ENCODE measurements at regions not wholly inside any gene's neighbourhood (a gene's known extent, or its start where the extent isn't known, plus 50 kb on each side); places are given as distances from the start of the nearest gene placed in this dataset.
"Not testable (repeated sequence)": the region's sequence is repeated elsewhere in the genome, so short reads cannot be mapped to it uniquely, and the experiment has no call there.

DNA sequence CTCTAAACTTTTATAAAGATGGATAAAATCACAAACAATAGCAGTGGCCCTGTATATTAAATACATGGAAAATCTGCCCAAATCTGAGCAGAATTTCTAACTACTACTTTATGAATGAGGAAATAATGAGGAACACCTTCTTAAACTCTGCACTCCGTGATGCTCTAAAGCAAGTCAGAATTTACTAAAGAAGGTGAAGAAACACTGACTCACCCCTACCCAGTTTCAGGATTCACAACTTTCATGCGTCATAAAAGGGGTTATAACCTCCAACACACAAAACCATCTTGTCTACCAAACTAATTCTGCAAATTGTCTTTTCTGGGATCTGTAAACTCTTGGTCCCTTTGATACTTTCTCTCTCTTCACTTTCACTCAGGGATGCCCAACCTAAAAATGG lies 561.1 kb upstream of the ACO1 start:
- no peak for DNase-seq

DNA sequence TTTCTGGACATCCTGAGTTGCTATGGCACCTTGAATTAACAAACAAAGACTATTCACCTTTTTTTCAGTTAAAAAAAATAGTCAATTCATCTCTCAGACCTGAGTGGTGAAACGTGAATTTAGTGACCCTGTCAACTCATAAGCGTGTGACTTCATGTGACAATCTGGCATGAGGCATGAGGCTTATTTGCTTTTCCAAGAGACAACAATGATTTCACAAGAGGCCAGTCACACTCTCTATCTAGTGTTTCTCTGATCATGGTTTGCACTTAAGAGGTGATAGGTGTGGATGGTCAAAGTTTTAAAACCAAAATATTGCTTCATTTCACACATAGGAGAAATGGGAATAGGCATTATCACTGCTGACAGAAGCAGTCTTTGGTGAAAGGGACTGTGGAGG lies 559.6 kb upstream of the ACO1 start:
- peak; percentile 46 for DNase-seq

DNA sequence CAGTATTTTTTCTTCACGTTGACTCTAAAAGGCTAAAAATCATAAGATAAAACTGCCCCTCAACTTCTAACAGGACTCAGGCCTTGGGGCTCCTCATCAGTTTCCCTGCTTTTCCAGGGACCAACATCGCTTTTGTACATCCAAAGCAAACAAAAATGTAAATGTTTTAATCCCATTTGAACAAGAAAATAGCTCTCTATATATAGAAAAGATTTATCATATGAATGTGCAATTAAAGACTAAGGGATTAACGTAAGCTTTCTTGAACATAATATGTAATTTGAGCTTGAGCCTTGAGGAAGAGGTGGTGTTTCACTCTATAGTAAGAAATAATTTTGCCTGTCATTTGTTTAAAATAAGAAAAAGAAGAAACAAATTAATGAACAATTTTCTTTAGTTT lies 547.2 kb upstream of the ACO1 start:
- no peak for DNase-seq

DNA sequence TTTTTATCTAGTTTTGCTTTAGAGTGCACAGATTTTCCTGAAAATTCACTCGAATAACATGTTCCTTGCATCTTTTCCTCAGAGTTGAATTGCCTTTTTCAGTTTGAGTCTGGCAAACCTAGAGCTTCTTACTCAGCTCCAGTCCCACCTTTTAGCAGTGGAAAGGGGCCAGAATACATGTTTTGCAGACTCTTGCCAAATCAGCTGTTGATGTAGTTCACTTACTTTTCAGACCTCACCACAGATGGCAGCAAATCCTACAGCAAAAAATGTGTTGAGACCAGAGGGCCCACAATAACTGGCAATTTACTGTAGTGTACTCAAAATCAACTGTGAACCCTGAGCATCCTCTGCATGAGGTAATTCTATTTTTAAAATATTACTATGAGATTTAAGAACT lies 545.2 kb upstream of the ACO1 start:
- no peak for DNase-seq

DNA sequence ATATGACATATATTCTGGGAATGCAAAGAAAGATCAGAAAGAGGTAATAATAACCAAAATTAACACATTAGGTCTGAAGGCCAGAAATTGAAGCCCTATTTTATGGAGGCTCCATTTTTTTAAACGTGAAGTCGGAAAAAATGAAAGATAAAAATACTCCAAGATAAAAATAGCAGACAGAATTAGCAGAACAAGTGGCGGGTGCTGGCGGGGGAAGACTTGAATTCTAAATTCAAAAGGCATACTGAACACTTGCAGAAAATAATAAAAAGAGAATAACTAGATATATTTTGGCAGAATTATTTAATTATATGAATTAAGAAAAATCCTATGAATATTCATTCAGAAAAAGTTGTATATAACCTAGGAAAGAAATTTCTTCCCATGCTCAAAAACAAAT lies 543.7 kb upstream of the ACO1 start:
- no peak for DNase-seq

DNA sequence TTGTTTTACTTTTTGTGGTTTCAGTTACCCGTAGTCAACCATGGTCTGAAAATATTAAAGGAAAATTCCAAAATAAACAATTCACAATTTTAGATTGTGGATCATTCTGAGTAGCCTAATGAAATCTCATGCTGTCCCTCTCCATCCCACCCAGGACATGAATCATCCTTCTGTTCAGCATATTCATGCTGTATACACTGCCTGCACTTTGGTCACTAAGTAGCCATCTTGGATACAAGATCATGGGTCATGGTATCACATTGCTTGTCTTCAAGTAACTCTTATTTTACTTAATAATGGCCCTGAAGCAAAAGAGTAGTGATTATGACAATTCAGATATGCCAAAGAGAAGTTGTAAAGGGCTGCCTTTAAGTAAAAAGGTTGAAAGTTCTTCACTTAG lies 536.5 kb upstream of the ACO1 start:
- DNase-seq: no peak

DNA sequence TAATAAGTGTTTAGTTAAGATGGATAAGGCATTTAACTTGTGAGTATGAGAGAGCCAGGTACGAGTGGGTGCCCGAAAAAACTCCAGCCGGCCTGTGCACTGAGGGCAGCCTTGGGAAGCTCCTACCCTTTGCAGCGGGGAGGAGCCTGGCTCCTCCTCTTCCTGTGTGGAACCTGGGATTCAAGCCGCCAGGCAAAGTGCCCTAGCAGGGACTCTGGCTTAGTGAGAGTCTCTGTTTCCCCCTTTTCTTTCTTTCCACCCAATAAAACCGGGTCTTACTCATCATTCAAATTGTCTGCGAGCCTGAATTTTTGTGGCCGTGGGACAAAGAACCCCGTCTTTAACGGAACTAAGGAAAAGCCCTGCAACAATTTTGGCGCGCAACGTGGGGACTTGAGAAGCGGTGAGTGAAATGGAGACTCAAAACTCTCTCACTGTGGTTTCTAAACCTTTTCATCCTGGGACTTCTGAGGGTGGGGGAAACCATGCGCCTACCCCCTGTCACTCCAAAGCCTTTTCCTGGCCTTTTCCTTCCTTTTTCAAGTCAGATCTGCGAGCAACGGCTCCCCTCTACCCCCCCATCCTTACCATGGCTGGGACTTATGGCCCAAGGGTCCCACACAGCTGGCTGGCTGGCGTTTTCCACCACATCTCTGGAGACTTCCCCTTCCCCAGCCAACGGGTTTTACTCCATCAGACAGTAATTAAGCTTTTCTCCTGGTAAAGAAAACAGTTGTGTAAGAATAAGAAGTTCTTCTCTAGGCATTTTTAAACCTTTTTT lies 535.7 kb upstream of the ACO1 start:
- DNase-seq: no peak

DNA sequence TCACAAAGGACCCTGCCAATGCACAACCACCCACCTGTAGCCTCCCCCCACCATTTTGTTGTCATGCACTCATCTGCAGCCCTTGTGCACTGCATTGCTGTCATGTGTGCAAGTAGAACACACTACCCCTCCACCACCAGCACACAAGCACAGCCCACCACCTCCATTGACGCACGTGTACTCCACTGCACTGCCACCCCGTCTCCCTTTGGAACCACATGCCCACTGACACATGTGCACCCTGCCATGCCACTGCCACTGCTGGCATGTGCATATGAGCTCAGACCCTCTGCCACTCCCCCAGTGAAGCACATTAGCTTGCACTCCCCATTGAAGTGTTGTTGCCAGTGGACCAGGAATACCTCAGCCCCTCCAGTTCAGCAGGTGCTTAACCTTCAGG lies 530.3 kb upstream of the ACO1 start:
- no peak for DNase-seq

DNA sequence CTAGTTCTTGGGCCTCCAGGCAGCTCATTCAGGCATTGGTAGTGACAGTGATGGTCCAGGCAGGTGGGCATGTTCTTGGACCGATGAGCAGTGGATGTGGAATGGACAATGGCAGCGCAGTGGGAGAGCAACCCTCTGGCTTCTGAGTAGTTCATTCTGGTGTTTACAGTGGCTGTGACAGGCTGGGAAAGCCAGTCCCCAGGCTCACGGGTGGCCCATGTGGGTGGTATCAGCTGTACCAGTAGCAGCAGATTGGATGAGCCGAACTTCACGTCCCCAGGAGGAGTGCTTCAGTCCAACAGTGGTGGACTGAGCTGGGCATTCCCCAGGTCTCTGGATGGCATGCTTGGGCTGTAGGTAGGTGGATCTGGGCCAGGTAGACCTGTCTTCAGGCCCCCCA lies 515.6 kb upstream of the ACO1 start:
- no peak for DNase-seq

DNA sequence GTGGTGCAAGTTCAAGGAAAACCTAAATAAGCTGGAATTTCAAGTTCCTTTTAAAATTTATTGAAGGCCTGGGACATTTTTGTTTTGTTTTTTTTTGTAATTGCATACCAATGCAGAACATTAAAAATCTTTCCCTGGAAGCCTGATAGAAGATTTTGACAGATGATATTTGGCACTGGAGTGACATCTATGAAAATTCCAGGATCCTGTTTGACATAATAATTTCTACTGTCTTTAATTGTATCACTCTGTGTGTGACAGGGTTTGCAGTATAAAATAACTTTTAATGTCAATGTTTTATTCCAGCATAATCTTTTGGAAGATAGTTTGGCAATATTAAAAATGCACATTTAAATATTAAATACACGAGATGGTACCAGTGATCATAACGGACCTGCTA lies 514.2 kb upstream of the ACO1 start:
- no peak for DNase-seq

DNA sequence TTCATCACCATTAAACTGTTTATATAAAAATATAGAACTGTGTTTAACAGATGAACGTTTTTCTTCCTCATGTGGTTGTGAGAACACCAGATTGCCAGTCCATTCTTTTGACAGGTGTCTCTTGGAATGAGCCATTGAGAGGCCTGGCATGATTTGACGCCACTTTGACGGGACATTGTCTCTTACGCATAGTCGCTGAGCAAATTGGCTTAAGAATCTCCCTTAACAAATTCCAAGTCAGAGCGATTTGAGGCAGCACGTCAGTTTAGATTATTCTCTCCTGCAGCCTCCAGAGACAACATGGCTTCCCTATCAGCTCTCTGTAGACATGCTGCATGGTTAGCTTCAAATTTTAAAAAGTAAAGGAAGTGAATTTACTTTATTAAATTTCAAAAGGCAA lies 510.7 kb upstream of the ACO1 start:
- peak; percentile 69 for DNase-seq

DNA sequence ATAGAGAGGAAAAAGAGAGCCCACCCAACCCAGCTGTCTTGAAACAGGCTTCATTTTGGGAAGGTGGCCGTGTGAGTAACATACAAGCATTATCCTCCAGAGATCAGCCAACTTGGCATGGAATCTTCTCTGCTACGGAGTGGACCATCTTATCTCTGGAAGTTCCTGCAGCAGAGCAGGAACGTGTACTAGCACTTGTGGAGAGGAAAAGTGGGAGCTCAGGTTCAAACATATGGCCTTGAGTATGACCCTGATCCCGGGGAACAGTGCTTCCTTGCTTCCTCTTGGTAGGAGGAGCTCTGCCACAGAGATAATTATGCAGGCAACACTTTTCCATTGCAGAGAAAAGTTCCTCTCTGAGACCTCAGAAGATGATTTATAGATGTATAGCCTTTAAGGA lies 490.4 kb upstream of the ACO1 start:
- DNase-seq: no peak

DNA sequence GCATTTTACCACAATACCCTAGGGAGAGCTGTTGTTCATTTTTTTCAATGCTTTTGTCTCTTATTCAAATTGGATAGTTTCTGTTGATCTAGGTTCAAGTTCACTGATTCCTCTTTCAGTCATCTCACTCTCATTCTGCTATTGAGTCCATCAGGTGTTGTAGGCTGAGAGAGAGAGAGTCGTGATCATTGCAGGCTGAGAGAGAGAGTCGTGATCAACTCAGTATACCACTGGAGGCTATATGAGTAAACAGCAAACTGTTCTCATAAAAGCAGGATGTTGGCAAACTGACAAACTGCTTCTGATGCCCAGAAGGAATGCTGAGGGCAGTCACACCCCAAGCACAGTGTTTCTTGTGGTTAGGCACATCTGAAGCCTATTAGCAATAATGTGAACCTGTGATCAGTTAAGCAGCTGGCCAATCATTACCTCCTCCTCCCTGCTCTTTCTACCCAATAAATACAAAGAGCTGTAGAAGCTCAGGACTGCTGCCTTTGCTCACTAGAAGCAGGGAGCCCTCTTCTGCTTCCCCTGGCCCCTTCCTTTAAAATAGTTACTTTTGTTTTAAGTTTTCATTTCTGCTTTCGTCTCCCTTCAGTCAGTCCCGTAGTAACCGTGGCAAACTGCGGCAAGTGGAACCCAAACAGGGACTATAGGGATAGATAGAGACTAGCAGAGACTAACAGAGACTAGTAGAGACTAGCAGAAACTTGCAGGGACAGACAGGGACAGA lies 476.1 kb upstream of the ACO1 start:
- DNase-seq: no peak

DNA sequence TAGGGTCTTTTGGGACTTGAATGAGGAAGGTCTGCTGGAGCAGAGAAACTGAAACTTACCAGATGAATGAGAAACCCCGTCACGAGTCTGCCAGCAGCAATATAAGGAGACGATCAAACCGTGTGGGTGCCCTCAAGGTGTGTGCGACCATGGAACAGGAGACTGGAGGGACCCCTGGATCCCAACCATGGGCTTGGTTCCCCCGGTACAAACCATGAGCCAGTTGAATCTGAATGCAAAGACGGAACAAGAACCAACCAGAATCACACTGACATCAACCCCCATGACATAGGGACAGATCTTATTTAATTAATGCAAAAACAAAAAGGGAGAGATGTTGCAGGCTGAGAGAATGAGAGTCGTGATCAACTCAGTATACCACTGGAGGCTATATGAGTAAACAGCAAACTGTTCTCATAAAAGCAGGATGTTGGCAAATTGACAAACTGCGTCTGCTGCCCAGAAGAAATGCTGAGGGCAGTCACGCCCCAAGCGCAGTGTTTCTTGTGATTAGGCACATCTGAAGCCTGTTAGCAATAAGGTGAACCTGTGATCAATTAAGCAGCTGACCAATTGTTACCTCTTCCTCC lies 475.5 kb upstream of the ACO1 start:
- DNase-seq: no peak

DNA sequence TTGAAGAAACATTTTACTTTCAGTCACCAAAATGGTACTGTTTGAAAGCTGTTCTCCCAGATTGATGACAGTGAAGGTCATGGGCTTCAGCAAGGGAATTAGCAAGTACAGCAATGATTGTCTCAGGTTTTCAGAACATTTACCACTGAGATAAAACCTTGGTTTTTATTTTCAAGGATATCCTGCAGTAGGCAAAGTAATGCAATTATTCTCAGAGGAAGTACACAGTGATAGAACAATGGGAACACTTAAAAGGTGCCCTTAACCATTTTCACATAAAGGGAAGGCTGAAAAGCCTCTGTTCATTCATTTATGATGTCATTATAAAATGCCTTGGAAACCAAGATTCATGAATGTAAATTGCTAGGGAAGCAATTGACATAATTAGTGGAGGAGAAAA lies 471.8 kb upstream of the ACO1 start:
- DNase-seq: no peak

DNA sequence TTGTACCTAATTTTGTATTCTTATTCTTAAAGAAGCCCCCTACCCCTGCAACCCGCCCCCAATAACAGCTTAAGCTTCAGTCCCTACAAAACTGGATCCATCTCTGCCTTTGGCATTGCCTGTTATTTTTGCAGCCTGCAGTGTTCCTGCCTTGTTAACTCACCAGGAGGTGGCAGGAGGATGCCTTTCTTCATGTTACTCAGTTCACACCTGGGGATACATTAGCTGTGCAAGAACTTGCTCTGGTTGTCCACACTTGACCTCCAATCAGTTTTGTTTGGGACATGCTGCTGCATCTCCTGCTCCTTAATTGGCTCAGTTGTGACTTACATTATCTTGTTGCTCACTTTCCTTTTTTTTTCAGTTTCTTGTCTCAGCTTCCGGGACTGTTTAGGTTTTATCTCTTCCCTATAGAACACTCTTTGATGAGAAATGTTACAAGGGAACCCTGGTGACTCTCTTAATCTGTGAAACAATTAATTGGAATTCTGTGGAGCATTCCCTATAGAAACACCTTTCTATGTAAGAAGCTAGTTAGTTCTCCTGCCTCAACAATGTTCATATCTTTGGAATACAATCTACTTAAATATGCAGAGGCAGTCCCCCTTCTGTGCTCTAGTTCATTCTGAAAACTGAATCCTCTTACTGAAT lies 467.7 kb upstream of the ACO1 start:
- DNase-seq: no peak

DNA sequence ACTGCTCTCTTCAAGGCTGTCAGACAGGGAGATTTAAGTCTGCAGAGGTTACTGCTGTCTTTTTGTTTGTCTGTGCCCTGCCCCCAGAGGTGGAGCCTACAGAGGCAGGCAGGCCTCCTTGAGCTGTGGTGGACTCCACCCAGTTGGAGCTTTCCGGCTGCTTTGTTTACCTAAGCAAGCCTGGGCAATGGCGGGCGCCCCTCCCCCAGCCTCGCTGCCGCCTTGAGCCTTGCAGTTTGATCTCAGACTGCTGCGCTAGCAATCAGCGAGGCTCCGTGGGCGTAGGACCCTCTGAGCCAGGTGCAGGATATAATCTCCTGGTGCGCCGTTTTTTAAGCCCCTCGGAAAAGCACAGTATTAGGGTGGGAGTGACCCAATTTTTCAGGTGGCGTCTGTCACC lies 446.7 kb upstream of the ACO1 start:
- DNase-seq: not testable (repeated sequence)

DNA sequence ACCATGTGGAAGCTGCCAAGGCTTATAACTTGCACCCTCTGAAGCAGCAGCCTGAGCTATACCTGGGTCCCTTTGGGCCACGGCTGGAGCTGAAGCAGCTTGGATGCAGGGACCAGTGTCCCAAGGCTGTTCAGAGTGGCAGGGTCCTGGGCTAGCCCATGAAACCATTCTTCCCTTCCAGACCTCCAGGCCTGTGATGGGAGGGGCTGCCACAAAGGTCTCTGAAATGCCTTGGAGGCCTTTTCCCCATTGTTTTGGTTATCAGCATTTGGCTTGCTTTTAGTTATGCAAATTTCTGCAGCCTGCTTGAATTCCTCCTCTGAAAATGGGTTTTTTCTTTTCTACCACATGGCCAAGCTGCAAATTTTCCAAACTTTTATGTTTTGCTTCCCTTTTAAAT lies 433.7 kb upstream of the ACO1 start:
- no peak for DNase-seq

DNA sequence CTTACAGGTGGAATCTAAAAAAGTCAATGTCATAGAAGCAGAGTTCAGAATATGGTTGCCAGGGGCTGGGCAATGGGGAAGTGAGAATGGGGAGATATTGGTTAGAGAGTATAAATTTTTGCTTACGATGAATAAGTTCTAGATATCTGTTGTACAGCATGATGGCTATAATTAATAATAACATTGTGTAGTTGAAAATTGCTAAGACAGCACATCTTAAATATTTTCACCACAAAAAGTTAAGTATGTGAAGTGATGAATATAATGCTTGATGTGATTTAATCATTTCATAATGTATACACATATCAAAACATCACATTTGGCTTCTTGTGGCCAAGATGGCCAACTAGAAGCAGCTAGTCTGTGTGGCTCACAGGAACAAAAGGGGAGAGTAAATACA lies 425.9 kb upstream of the ACO1 start:
- DNase-seq: no peak

DNA sequence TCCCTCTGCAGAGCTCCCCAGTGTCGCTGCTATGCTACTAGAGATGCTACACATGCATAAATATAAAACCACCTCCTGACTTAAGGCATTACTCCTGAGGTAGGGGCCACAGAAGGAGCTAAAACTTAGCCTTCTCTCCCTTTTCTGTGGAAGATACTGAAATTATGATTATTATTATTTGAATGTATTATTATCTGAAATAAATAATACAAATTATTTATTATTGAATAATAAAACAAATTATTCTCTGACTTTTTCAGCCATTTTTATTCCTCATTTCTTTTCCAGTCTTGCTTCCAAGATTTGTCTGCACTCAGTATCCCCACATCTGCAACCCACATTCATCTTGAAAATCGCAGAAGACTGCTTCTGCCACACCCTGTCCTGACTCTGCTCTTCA lies 414.9 kb upstream of the ACO1 start:
- DNase-seq: no peak

DNA sequence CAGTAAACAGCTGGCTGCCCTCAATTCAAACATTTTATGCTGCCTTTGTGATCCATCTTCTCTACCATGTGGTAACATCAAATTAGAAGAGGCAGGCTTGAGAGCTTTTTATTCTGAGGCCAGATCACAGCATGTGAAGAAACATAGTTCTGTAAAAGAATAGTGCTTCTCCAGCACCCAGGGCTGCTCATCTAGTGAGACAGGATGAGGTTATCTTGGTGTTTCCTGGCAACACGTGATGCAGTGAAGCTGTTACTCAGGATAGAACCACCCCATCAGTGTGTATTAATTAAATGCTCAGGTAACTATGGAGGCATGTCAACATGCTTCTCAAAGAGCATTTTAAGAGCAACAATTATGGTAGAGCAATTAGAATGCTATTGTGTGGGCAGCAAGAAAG lies 400.5 kb upstream of the ACO1 start:
- no peak for DNase-seq

DNA sequence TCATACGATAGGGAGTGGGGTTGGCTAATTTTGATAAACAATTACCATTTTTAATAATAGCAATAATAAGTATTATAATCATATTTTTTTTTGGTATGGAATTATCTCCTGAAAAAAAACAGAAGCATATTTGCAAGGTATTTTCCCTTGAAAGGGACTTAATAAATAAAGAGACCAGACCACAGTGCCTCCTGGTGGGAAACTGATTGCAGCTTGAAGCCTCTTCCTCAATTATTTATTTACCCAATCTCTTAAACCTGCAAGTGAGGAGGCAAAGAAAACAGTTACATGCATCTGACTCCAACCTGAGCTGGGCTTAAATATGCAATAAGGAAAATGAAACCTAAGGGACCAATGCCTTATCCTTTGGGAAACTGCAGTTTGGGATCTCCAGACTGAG lies 388.1 kb upstream of the ACO1 start:
- no peak for DNase-seq

DNA sequence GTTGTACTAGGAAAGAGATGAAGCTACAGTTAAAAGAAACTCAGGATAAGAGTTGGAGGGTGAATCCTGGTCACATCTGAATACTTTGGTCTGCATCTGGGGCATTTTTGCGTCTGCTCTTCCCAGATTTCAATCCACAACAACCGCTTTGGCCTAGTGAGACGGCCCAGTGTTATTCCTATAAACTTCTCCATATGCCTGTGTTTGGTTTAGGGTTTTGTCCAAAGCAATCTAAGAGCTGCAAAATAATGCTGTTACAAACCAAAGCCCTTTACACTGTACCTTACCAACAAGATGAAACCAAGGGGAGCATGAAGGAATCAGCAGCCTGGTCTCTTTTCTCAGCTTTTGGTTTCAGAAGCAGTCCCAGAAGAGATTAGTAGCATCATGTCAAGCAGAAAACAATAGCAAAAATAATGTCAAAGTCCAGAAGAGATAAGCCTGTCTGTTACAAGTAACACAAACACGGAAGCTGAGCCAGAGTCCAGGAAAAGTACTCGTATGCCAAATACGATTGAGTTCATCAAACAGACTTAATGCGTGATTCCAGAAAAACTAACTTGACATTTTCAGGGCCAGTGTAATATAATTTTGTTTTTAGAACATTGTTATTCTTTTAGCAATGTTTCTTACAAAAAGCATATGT lies 379.9 kb upstream of the ACO1 start:
- DNase-seq: peak; percentile 6

Data from retina (tissue), 1 donor.